ENCODE measurements at regions not wholly inside any gene's neighbourhood (a gene's known extent, or its start where the extent isn't known, plus 50 kb on each side); places are given as distances from the start of the nearest gene placed in this dataset.

GRCh38 chr10:2208106-2208505 is 470.8 kb upstream of the ADARB2 start:
- TF ChIP-seq, protein P1, sequence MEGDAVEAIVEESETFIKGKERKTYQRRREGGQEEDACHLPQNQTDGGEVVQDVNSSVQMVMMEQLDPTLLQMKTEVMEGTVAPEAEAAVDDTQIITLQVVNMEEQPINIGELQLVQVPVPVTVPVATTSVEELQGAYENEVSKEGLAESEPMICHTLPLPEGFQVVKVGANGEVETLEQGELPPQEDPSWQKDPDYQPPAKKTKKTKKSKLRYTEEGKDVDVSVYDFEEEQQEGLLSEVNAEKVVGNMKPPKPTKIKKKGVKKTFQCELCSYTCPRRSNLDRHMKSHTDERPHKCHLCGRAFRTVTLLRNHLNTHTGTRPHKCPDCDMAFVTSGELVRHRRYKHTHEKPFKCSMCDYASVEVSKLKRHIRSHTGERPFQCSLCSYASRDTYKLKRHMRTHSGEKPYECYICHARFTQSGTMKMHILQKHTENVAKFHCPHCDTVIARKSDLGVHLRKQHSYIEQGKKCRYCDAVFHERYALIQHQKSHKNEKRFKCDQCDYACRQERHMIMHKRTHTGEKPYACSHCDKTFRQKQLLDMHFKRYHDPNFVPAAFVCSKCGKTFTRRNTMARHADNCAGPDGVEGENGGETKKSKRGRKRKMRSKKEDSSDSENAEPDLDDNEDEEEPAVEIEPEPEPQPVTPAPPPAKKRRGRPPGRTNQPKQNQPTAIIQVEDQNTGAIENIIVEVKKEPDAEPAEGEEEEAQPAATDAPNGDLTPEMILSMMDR (conservative IDR thresholded peaks at IDR 0.05) = no peak
- no peak for TF ChIP-seq ZFX (IDR thresholded peaks at IDR 0.05)

All from C4-2B (cell line).